GM18951 (cell line): ENCODE measurements at regions not wholly inside any gene's neighbourhood (a gene's known extent, or its start where the extent isn't known, plus 50 kb on each side); places are given as distances from the start of the nearest gene placed in this dataset.

ENCODE experiments used
- POLR2A ChIP-seq: IDR thresholded peaks from 4 replicates; pipeline ENCODE4 v1.6.1; 2011; ENCODE audit warnings: mild to moderate bottlenecking; ENCODE audit not compliant: insufficient read length, insufficient read depth; ENCODE audit errors: extremely low read depth
- in situ Hi-C: fragments of 300-500 bp; cut with MboI; formaldehyde crosslinking; loops from one replicate; pipeline ENCODE4 v1.12.0; 2022; ENCODE audit warnings: low sequenced_read_pairs, mixed read lengths, inconsistent platforms; ENCODE audit not compliant: unreplicated experiment

- TF ChIP-seq POLR2A: no peak
- in situ Hi-C loops: loop anchor here (25.0 kb wide), 1 partner anchor 625 kb away; the partner anchor contains the start of gene E2F7
These were observed 143.4 kb upstream of the NAV3 start for GRCh38 chr12:77687321-77687720.

GRCh38 chr12:77686760-77687159 lies 143.9 kb upstream of the NAV3 start:
- in situ Hi-C loops: loop anchor here (25.0 kb wide), 1 partner anchor 624 kb away; the partner anchor contains the start of gene E2F7
- no peak for TF ChIP-seq POLR2A

GRCh38 chr12:77685901-77686300 lies 144.8 kb upstream of the NAV3 start:
- in situ Hi-C loops: loop anchor here (25.0 kb wide), 1 partner anchor 624 kb away; the partner anchor contains the start of gene E2F7
- no peak for TF ChIP-seq POLR2A

GRCh38 chr12:77685112-77685511 lies 145.6 kb upstream of the NAV3 start:
- in situ Hi-C loops: loop anchor here (25.0 kb wide), 1 partner anchor 623 kb away; the partner anchor contains the start of gene E2F7
- no peak for TF ChIP-seq POLR2A

GRCh38 chr12:77682488-77682887 lies 148.2 kb upstream of the NAV3 start:
- TF ChIP-seq POLR2A: no peak
- in situ Hi-C loops: loop anchor here (25.0 kb wide), 1 partner anchor 620 kb away; the partner anchor contains the start of gene E2F7

- in situ Hi-C loops: loop anchor here (25.0 kb wide), 1 partner anchor 619 kb away; the partner anchor contains the start of gene E2F7
- no peak for TF ChIP-seq POLR2A
These were observed 149.0 kb upstream of the NAV3 start for GRCh38 chr12:77681726-77682125.

GRCh38 chr12:77679686-77680085 lies 151.0 kb upstream of the NAV3 start:
- in situ Hi-C loops: loop anchor here (25.0 kb wide), 1 partner anchor 617 kb away; the partner anchor contains the start of gene E2F7
- no peak for TF ChIP-seq POLR2A

GRCh38 chr12:77678621-77679020 lies 152.1 kb upstream of the NAV3 start:
- no peak for TF ChIP-seq POLR2A
- in situ Hi-C loops: loop anchor here (25.0 kb wide), 1 partner anchor 616 kb away; the partner anchor contains the start of gene E2F7

GRCh38 chr12:77667101-77667500 lies 163.6 kb upstream of the NAV3 start:
- in situ Hi-C loops: no loop called here
- TF ChIP-seq POLR2A: no peak

- in situ Hi-C loops: no loop called here
- TF ChIP-seq POLR2A: no peak
These were observed 182.0 kb upstream of the NAV3 start for GRCh38 chr12:77648716-77649115.

- in situ Hi-C loops: no loop called here
- no peak for TF ChIP-seq POLR2A
These were observed 184.6 kb upstream of the NAV3 start for GRCh38 chr12:77645966-77646598.

- in situ Hi-C loops: no loop called here
- TF ChIP-seq POLR2A: no peak
These were observed 185.6 kb upstream of the NAV3 start for GRCh38 chr12:77644915-77645605.

- TF ChIP-seq POLR2A: no peak
- in situ Hi-C loops: no loop called here
These were observed 188.4 kb upstream of the NAV3 start for GRCh38 chr12:77642246-77642645.

GRCh38 chr12:77640356-77640755 lies 190.3 kb upstream of the NAV3 start:
- TF ChIP-seq POLR2A: no peak
- in situ Hi-C loops: no loop called here
